HL-60 (cell line): ENCODE measurements at regions not wholly inside any gene's neighbourhood (a gene's known extent, or its start where the extent isn't known, plus 50 kb on each side); places are given as distances from the start of the nearest gene placed in this dataset.

ENCODE experiments used
- DNase-seq, 2 experiments: peaks; one replicate each; pipeline ENCODE4 v3.0.0-alpha.2; 2010 to 2020; ENCODE audit warnings: low read depth in 1 of 2, low spot score in 1 of 2
- H3K27ac ChIP-seq: fragments of 250-450 bp; sonication (Bioruptor Pico); replicated peaks from 2 replicates; pipeline ENCODE4 v1.5.1; 2020; ENCODE audit warnings: mild to moderate bottlenecking, moderate library complexity
- H3K27me3 ChIP-seq: fragments of 250-450 bp; sonication (Bioruptor Pico); 2 replicates; pipeline ENCODE4 v1.5.1; 2021; ENCODE audit warnings: mild to moderate bottlenecking, moderate library complexity; ENCODE audit not compliant: insufficient read depth, poor library complexity, severe bottlenecking
- H3K4me3 ChIP-seq: replicated peaks from 2 replicates; pipeline ENCODE4 v1.5.1; 2011; ENCODE audit warnings: mild to moderate bottlenecking, control low read depth, low read length; ENCODE audit not compliant: insufficient read depth
- GABPA ChIP-seq: IDR thresholded peaks from 2 replicates; pipeline ENCODE4 v1.6.1; 2012; ENCODE audit warnings: low read depth
- POLR2AphosphoS5 ChIP-seq: IDR thresholded peaks from 2 replicates; pipeline ENCODE4 v1.6.1; 2012; ENCODE audit warnings: low read depth
- REST ChIP-seq: IDR thresholded peaks from 2 replicates; pipeline ENCODE4 v1.6.1; 2012; ENCODE audit warnings: low read depth; ENCODE audit not compliant: insufficient replicate concordance
- SPI1 ChIP-seq: IDR thresholded peaks from 2 replicates; pipeline ENCODE4 v1.6.1; 2012; ENCODE audit warnings: low read depth, mild to moderate bottlenecking, borderline replicate concordance
- TF ChIP-seq, protein P1 (sequence below): IDR thresholded peaks from one replicate; pipeline ENCODE4 v1.5.1; 2011; ENCODE audit warnings: low read length, control low read depth, inconsistent platforms; ENCODE audit not compliant: insufficient read depth

- DNase-seq: no peak
- Histone ChIP-seq H3K27ac (no peak overlapping the region), H3K4me3 (no peak overlapping the region), H3K27me3 (no peaks in the 10 kb centered on the region)
- TF ChIP-seq, protein P1, sequence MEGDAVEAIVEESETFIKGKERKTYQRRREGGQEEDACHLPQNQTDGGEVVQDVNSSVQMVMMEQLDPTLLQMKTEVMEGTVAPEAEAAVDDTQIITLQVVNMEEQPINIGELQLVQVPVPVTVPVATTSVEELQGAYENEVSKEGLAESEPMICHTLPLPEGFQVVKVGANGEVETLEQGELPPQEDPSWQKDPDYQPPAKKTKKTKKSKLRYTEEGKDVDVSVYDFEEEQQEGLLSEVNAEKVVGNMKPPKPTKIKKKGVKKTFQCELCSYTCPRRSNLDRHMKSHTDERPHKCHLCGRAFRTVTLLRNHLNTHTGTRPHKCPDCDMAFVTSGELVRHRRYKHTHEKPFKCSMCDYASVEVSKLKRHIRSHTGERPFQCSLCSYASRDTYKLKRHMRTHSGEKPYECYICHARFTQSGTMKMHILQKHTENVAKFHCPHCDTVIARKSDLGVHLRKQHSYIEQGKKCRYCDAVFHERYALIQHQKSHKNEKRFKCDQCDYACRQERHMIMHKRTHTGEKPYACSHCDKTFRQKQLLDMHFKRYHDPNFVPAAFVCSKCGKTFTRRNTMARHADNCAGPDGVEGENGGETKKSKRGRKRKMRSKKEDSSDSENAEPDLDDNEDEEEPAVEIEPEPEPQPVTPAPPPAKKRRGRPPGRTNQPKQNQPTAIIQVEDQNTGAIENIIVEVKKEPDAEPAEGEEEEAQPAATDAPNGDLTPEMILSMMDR: no peak
- TF ChIP-seq SPI1: no peak
- TF ChIP-seq GABPA: no peak
- no peak for TF ChIP-seq POLR2AphosphoS5
- TF ChIP-seq REST: no peak
These were observed 219.7 kb downstream of the DTWD2 start for GRCh38 chr5:118768607-118769175.

DNA sequence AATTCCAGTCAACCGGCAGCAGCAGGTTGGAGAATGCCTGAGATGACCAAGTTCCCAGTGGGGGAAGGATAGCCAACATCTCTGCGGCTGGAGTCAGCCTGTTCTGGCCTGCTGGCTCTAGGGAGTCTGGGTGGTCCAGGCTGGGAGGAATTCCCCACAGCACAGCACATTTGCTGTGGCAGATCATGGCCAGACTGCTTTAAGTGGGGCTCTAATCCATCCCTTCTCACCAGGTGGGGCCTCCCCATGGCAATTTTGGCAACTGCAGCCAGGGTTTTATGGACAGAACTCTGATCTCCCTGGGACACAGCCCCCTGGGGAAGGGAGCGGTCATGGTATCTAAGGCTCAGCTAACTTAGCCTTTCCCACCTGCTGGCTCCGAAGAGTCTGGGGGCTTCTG is 226.1 kb downstream of the DTWD2 start:
- Histone ChIP-seq H3K27ac (no peak overlapping the region), H3K4me3 (no peak overlapping the region), H3K27me3 (no peaks in the 10 kb centered on the region)
- DNase-seq: no peak
- TF ChIP-seq SPI1: no peak
- TF ChIP-seq REST: no peak
- no peak for TF ChIP-seq POLR2AphosphoS5
- TF ChIP-seq, protein P1: no peak
- no peak for TF ChIP-seq GABPA

DNA sequence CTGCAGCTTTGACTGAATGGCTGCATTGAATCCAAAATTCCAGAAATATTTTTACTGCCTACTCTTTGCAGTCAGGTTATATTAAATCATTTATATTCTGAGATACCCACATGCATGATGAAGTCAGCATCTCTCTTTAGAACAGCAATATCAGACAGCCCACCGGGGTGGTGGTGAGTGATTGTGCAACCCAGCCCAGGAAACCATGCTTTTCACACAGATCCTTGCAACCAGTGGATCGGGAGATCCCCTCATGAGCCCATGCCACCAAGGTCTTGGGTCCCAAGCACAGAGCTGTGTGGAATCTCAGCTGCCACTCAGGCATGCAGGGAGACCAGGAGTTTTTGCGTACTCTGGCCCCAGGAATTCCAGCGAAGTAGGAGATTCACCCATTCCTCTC is 226.5 kb downstream of the DTWD2 start:
- DNase-seq: no peak
- no peaks in the 10 kb centered on the region for H3K27me3 ChIP-seq
- H3K4me3 ChIP-seq: no peak overlapping the region
- TF ChIP-seq, protein P1: no peak
- TF ChIP-seq SPI1 (no peak), POLR2AphosphoS5 (no peak), GABPA (no peak), REST (no peak)
- no peak overlapping the region for H3K27ac ChIP-seq
